ENCODE measurements at regions not wholly inside any gene's neighbourhood (a gene's known extent, or its start where the extent isn't known, plus 50 kb on each side); places are given as distances from the start of the nearest gene placed in this dataset.

GRCh38 chr1:194730304-194730703 lies 1543.9 kb upstream of the B3GALT2 start:
- TF ChIP-seq CTCF (IDR thresholded peaks at IDR 0.05) (no peak), POLR2A (IDR thresholded peaks at IDR 0.05) (no peak)

Data from thyroid gland (tissue), 4 donors.